ENCODE measurements at regions not wholly inside any gene's neighbourhood (a gene's known extent, or its start where the extent isn't known, plus 50 kb on each side); places are given as distances from the start of the nearest gene placed in this dataset.

DNA sequence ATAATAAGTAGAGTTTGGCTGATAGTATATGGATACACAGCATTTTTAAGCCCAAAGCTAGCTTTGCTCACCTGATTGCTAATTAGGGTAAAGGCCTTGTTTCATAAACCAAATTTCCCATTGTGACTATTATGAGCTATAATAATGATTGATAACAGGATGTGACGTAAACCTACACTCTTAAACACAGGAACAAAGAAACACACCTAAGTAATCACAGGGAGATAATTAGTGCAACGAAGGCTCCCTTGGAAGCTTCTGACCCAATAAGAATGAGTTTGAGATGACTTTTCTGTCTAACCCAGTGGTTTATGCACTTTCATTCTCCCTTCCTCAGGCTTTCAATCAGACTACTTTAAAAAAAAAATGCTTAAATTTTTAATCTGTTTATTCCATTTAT lies 683.2 kb downstream of the SATB2 start:
- in situ Hi-C loops (cut with MboI; ENCODE audit: low sequenced_read_pairs, unreplicated experiment), result no loop called here
- no peak for DNase-seq (ENCODE audit: low spot score)
- TF ChIP-seq, protein P1, sequence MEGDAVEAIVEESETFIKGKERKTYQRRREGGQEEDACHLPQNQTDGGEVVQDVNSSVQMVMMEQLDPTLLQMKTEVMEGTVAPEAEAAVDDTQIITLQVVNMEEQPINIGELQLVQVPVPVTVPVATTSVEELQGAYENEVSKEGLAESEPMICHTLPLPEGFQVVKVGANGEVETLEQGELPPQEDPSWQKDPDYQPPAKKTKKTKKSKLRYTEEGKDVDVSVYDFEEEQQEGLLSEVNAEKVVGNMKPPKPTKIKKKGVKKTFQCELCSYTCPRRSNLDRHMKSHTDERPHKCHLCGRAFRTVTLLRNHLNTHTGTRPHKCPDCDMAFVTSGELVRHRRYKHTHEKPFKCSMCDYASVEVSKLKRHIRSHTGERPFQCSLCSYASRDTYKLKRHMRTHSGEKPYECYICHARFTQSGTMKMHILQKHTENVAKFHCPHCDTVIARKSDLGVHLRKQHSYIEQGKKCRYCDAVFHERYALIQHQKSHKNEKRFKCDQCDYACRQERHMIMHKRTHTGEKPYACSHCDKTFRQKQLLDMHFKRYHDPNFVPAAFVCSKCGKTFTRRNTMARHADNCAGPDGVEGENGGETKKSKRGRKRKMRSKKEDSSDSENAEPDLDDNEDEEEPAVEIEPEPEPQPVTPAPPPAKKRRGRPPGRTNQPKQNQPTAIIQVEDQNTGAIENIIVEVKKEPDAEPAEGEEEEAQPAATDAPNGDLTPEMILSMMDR (IDR thresholded peaks at IDR 0.05; ENCODE audit: borderline replicate concordance, control extremely low read depth, extremely low read depth, insufficient read depth, missing control alignments), result no peak

DNA sequence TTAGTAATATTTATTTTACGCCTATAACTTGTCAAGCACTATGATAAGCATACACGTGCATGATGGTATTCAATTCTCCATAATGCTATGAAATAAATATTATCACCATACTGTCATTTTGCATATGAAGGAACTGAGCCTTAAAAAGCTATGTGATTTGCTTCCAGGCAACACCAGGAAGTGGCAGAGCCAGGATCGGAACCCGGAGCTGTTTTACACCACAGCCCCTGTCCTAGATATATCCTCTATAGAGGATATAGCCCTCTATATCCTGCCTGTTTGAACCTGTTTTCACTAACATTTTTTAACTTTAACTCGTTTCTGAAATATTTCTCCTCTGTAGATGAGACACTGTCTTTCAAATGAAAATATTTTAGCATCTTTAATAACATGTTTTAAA lies 690.0 kb downstream of the SATB2 start:
- TF ChIP-seq, protein P1 (IDR thresholded peaks at IDR 0.05; ENCODE audit: borderline replicate concordance, control extremely low read depth, extremely low read depth, insufficient read depth, missing control alignments), result no peak
- DNase-seq (ENCODE audit: low spot score), result no peak
- in situ Hi-C loops (cut with MboI; ENCODE audit: low sequenced_read_pairs, unreplicated experiment), result no loop called here

DNA sequence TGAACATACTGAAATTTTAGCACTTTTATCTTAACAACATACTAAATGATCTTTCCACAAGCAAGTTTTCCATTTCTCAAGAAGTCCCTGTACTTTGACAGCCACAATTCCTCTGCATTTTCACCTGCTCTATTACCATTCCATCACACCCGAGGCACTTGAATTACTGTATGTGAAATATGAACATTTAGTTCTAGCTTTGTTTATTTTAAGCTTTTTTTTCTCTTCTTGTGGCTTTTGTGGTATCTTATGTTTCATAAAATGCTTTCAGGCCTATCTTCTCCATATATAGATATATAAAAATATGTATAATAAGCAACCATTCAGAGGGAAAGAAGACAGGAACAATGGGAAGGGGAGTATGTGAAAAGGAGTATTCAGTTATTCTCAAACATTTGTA lies 693.9 kb downstream of the SATB2 start:
- TF ChIP-seq, protein P1 (IDR thresholded peaks at IDR 0.05; ENCODE audit: borderline replicate concordance, control extremely low read depth, extremely low read depth, insufficient read depth, missing control alignments), result no peak
- in situ Hi-C loops (cut with MboI; ENCODE audit: low sequenced_read_pairs, unreplicated experiment), result no loop called here
- no peak for DNase-seq (ENCODE audit: low spot score)

DNA sequence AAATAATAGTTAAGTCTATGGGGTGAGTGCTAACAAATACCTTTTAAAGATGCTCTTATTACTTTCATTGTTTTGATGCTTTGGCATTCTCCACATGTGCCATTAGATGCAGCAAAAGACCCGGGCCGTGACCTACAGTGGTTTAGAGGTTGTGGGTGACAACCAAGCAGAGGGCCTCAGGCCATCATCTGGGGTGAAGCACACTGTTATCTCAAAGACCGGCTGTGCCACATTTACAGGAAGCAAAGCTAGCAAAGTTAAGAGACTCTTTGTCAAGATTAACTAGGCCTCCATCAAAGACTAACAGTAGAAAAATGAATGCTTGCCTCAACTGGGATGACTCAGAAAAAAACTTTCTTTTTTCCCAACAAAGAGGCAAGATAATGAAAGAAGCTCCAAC lies 695.3 kb downstream of the SATB2 start:
- in situ Hi-C loops (cut with MboI; ENCODE audit: low sequenced_read_pairs, unreplicated experiment), result no loop called here
- DNase-seq (ENCODE audit: low spot score), result no peak
- TF ChIP-seq, protein P1 (IDR thresholded peaks at IDR 0.05; ENCODE audit: borderline replicate concordance, control extremely low read depth, extremely low read depth, insufficient read depth, missing control alignments), result no peak

DNA sequence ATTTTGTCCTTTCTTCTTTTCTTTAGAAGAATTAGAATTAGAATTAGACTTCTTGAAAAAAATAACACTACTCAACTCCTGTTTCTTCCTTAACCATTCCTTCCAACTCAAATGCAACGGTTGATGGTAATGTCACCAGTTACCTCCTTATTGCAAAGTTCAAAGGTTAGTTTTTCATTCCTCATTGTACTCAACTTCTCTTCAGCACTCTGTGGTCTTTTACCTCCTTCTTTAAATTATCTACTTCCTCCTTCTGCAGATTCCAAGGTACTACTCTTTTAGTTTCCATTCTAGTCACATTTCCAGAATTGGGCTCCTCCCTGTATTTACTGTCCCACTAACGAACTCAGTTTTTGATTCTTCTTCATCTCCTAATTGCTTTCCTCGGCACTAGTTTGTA lies 700.7 kb downstream of the SATB2 start:
- in situ Hi-C loops (cut with MboI; ENCODE audit: low sequenced_read_pairs, unreplicated experiment), result no loop called here
- no peak for DNase-seq (ENCODE audit: low spot score)
- TF ChIP-seq, protein P1 (IDR thresholded peaks at IDR 0.05; ENCODE audit: borderline replicate concordance, control extremely low read depth, extremely low read depth, insufficient read depth, missing control alignments), result no peak

DNA sequence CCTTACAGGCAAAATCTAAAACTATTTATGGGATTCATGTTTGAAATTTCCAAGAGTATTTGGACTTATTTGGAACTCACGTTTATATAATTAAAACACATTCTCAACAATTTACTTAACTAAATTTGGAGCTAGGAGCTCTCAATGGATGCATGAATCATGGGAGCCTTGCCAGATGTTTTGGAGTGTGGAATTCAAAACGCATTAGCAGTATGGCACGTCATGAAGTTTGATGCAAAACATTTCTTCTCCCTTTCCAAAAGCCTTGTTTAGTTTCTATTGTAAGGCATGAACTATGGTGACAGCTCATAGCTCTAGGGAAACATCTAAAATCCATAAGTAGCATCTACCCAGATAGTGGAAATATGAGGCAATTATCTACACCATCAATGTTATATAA lies 701.6 kb downstream of the SATB2 start:
- in situ Hi-C loops (cut with MboI; ENCODE audit: low sequenced_read_pairs, unreplicated experiment), result no loop called here
- TF ChIP-seq, protein P1 (IDR thresholded peaks at IDR 0.05; ENCODE audit: borderline replicate concordance, control extremely low read depth, extremely low read depth, insufficient read depth, missing control alignments), result no peak
- no peak for DNase-seq (ENCODE audit: low spot score)

DNA sequence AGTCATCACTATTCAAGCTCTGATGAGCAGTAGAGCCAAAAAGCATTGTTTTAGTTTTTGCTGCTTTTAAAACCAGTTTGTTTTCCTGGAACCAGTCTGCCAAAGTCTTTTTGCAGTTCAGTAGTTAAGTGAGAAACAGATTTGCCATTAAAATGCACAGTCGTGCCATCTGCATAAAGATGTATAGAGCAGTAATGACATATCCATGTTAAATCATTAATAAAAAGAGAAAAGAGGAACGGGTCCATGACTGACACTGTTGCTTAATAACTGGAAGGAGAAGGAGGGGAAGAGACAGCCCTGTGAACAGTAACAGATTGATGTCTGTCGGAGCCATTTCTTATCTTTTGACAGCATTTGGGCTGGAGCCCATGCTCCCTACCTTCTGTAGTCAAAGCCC lies 704.6 kb downstream of the SATB2 start:
- no peak for DNase-seq (ENCODE audit: low spot score)
- TF ChIP-seq, protein P1 (IDR thresholded peaks at IDR 0.05; ENCODE audit: borderline replicate concordance, control extremely low read depth, extremely low read depth, insufficient read depth, missing control alignments), result no peak
- in situ Hi-C loops (cut with MboI; ENCODE audit: low sequenced_read_pairs, unreplicated experiment), result no loop called here
